HG02884 (cell line): ENCODE measurements at regions not wholly inside any gene's neighbourhood (a gene's known extent, or its start where the extent isn't known, plus 50 kb on each side); places are given as distances from the start of the nearest gene placed in this dataset.
"Not testable (repeated sequence)": the region's sequence is repeated elsewhere in the genome, so short reads cannot be mapped to it uniquely, and the experiment has no call there.

ENCODE experiments used
- ATAC-seq: cut with Tn5 transposase; IDR thresholded peaks from one replicate; pipeline ENCODE4 v1.9.1; 2021; ENCODE audit warnings: mild to moderate bottlenecking, moderate library complexity; ENCODE audit not compliant: unreplicated experiment

- ATAC-seq = no peak
Measured at GRCh38 chr7:19958309-19958896, 185.0 kb upstream of the TMEM196 start.

- no peak for ATAC-seq
Measured at GRCh38 chr7:19957664-19958063, 184.2 kb upstream of the TMEM196 start.

- ATAC-seq = not testable (repeated sequence)
Measured at GRCh38 chr7:19954166-19954565, 180.7 kb upstream of the TMEM196 start.

DNA sequence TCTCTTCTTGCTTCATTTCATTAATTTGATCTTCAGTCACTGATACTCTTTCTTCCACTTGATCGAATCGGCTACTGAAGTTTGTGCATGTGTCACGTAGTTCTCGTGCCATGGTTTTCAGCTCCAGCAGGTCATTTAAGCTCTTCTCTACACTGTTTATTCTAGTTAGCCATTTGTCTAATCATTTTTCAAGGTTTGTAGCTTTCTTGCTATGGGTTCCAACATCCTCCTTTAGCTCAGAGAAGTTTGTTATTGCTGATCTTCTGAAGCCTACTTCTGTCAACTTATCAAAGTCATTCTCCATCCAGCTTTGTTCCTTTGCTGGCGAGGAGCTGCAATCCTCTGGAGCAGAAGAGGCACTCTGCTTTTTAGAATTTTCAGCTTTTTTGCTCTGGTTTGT is 180.0 kb upstream of the TMEM196 start:
- ATAC-seq = not testable (repeated sequence)

- ATAC-seq = no peak
Measured at GRCh38 chr7:19948160-19948559, 174.7 kb upstream of the TMEM196 start.

DNA sequence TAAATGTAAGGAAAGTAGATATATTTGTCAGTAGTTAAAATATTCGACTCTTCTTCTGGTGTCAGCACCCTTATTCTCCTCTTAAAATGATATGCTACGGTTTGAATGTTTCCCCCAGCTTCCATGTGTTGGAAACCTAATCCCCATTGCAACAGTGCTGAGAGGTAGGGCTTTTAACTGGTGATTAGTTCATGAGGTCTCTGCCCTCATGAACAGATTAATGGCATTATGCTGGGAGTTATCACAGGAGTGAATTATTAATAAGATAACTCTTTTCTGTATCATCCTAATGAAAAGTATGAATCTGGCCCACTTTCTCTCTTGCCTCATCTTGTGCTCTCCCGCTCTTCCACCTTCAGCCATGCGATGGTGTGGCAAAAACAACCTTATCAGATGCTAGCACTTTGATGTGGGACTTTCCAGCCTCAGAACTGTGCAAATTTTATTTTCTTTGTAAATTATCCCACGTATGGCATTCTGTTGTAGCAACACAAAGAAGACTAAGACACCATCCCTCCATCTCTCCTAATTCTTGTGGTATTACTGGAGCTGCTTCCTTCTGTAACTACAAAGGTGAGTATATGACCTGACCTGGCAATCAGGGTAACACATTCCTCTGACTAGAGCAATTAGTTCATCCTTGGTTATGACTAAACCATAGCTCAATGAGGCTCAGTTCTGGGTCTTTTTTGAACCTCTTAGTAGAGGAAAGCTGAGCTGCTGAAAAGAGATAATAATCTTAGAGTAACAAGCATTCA is 171.1 kb upstream of the TMEM196 start:
- ATAC-seq = no peak

DNA sequence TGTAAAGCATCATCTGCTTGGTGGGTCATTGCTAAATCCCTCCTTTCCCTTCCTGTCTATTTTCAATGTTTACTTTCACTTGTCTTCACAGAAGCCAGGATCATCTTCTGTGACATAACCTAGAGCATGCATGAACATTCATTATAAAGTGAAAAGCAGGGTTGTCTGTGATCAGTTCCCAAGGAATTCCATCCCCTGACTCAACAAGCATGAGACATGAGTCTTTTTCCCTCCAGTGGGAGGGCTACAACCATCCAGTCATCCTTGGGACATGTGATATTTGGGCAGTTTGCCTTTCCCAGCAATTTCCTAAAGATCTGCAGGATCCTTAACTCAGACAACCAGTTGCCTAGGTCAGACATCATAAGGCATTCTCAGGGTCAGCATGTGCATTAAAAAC is 166.3 kb upstream of the TMEM196 start:
- no peak for ATAC-seq

GRCh38 chr7:19932549-19933249 is 159.3 kb upstream of the TMEM196 start:
- no peak for ATAC-seq

DNA sequence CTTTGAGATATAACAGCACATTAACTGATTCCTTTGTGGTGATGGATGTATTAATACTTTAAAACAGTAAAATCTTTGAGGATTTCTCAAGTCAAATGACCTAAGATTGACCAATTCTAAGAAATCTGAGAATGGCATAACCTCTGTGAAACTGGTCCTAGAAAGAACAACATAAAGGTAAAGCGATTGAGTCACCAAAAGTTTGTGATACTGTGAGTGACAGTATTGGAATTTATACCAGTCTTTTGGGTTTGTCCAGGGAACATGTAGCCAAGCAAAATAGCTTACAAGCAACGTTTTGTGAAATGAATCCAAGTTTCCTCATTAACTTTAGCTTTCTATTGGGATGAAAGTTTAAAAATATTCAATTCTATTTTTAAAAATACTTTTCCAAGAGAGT is 157.4 kb upstream of the TMEM196 start:
- no peak for ATAC-seq

DNA sequence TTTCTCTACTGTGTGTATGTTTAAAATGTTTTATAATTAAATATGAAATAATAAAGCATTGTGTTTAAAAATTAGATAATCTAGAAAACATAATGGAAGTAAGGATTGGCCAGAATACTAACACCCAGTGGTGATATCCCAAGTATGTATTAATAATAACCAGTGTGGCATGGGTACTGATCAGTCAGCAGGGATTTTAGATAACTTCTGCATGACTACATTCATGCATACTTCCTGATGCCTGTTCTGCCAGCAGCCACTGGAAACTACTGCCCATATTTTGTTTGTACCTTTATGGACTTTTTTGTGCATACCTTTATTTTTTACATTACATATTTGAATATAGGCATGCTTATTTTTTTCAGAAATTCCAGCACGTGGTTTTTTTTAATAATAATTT is 156.6 kb upstream of the TMEM196 start:
- ATAC-seq = no peak

GRCh38 chr7:19928247-19928646 is 154.8 kb upstream of the TMEM196 start:
- peak; percentile 96 for ATAC-seq

DNA sequence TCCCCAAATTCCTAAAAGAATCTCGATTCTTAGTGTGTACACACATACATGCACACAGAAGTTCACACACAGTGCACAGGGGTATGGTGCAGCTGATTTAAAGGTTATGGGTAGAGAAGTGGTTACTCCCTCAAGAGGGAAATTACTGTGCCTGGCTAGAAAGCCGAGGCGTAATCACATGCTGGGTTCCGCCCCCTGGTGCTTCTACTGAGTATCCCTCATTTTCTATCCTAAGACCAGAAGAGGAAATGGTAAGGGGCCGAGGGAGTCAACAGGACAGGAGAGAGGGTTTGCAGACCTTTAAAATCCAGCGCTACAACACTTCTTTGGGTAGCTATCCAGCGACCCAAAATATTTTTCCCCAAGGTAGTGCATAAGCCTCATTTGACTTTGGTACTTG is 147.3 kb upstream of the TMEM196 start:
- ATAC-seq = no peak

- ATAC-seq = no peak
Measured at GRCh38 chr7:19920166-19920565, 146.7 kb upstream of the TMEM196 start.

- ATAC-seq = no peak
Measured at GRCh38 chr7:19919261-19920095, 146.1 kb upstream of the TMEM196 start.

DNA sequence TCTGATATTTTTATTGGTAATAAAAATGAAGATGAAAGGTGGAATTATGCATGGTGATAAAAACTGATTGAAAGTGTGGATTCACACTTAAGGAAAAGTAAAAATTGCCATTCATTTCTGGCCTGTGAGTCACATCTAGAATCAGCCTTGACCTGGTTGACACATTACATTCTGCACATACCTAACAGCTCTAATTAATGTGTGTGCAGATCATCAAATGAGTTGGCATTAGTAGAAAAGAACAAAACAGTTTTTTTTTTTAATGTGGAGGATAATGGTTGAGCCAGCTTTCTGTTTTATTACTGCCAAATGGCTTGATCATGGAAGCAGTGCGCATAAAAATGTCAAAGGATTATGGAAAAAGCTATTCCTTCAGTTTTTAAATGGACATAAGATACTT is 142.6 kb upstream of the TMEM196 start:
- ATAC-seq = no peak

- no peak for ATAC-seq
Measured at GRCh38 chr7:19915596-19915995, 142.2 kb upstream of the TMEM196 start.

GRCh38 chr7:19914866-19915265 is 141.4 kb upstream of the TMEM196 start:
- no peak for ATAC-seq

- no peak for ATAC-seq
Measured at GRCh38 chr7:19900118-19900517, 126.7 kb upstream of the TMEM196 start.

DNA sequence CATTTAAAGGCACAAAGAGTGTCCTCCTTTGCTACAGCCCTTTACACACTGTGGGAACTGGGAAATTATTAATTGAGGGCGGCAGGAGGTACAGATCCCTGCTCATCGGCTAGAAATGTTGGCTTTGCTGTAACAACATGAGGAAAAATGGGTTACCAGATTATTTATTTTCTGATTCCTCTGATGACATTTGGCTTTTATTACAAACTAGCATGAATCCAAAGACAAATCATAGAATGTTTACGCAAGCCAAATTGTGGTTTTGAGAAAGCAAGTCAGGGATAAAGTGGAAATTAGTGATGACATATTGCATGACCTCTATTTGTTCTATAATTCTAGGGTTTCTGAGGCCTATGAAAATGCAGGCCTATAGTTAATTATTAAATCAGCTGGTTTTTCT is 126.1 kb upstream of the TMEM196 start:
- ATAC-seq = no peak

- ATAC-seq = not testable (repeated sequence)
Measured at GRCh38 chr7:19882893-19883292, 109.5 kb upstream of the TMEM196 start.

DNA sequence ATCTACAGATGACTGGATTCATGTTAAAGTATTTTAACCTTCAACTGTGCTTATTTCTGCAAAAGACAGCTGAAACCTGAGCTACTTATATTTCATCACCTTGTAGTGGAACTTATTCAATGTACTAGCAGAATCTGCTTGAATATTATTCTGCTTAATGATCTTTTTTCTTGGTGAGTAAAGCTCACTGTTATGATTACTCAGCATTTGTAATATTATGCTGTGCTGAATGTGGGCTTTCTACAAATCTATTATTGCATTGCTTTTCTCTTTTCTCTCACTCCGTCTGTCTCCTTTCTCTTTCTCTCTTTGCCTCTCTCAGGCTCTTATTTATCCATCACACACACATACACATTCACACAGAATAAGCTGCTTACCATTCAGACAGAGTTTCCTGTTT is 98.7 kb upstream of the TMEM196 start:
- no peak for ATAC-seq
